DOHH2 (cell line): ENCODE measurements at regions not wholly inside any gene's neighbourhood (a gene's known extent, or its start where the extent isn't known, plus 50 kb on each side); places are given as distances from the start of the nearest gene placed in this dataset.

Experiments used
- H3F3A ChIP-seq: fragments of 200-600 bp; sonication (generic), shearing (Covaris generic); 2 replicates; pipeline ENCODE4 v1.6.0; 2016; ENCODE audit warnings: antibody characterized with exemption, mild to moderate bottlenecking; ENCODE audit not compliant: control insufficient read depth, insufficient read depth
- H3K27ac ChIP-seq: fragments of 200-600 bp; sonication (generic); 2 replicates; pipeline ENCODE4 v1.5.1; 2014; ENCODE audit warnings: low read depth, mild to moderate bottlenecking, low read length, moderate library complexity
- H3K27me3 ChIP-seq: fragments of 200-600 bp; sonication (generic); 2 replicates; pipeline ENCODE4 v1.6.1; 2014; ENCODE audit warnings: mild to moderate bottlenecking, low read length, mixed read lengths; ENCODE audit not compliant: control insufficient read depth
- H3K36me3 ChIP-seq: fragments of 200-600 bp; sonication (generic); 2 replicates; pipeline ENCODE4 v1.6.1; 2014; ENCODE audit warnings: mild to moderate bottlenecking, low read length, moderate library complexity, mixed read lengths; ENCODE audit not compliant: control insufficient read depth
- H3K4me1 ChIP-seq: fragments of 200-600 bp; sonication (generic); 2 replicates; pipeline ENCODE4 v1.6.1; 2014; ENCODE audit warnings: mild to moderate bottlenecking, low read length, mixed read lengths; ENCODE audit not compliant: control insufficient read depth
- H3K4me2 ChIP-seq: fragments of 200-600 bp; sonication (generic); 2 replicates; pipeline ENCODE4 v1.6.0; 2014; ENCODE audit warnings: mild to moderate bottlenecking, low read length, moderate library complexity
- H3K4me3 ChIP-seq: fragments of 200-600 bp; sonication (generic); 2 replicates; pipeline ENCODE4 v1.5.1; 2014; ENCODE audit warnings: mild to moderate bottlenecking, low read length, mixed read lengths
- H3K79me2 ChIP-seq: fragments of 200-600 bp; sonication (generic); 2 replicates; pipeline ENCODE4 v1.6.1; 2014; ENCODE audit warnings: mild to moderate bottlenecking, low read length, mixed read lengths; ENCODE audit not compliant: control insufficient read depth
- H3K9me2 ChIP-seq: fragments of 200-600 bp; sonication (generic); replicated peaks from 2 replicates; pipeline ENCODE4 v1.6.1; 2014; ENCODE audit warnings: mild to moderate bottlenecking, low read length, mixed read lengths; ENCODE audit not compliant: control insufficient read depth
- H3K9me3 ChIP-seq: fragments of 200-600 bp; sonication (generic); 2 replicates; pipeline ENCODE4 v1.6.1; 2014; ENCODE audit warnings: antibody characterized with exemption, low read length, mixed read lengths; ENCODE audit not compliant: control insufficient read depth, insufficient read depth
- H4K20me1 ChIP-seq: fragments of 200-600 bp; sonication (generic); 2 replicates; pipeline ENCODE4 v1.6.0; 2014; ENCODE audit warnings: low read depth, mild to moderate bottlenecking, antibody characterized with exemption, low read length, moderate library complexity; ENCODE audit not compliant: control insufficient read depth, insufficient read depth
- CTCF ChIP-seq: fragments of 200-600 bp; sonication (generic); IDR thresholded peaks from one replicate; pipeline ENCODE4 v1.5.1; 2014; ENCODE audit warnings: antibody characterized with exemption, mild to moderate bottlenecking, low read depth, low read length; ENCODE audit not compliant: poor library complexity, severe bottlenecking
- EZH2phosphoT487 ChIP-seq: fragments of 200-600 bp; sonication (generic); IDR thresholded peaks from 2 replicates; pipeline ENCODE4 v1.6.1; 2017; ENCODE audit warnings: borderline replicate concordance, mild to moderate bottlenecking, antibody characterized with exemption, low read length, moderate library complexity, mixed read lengths

GRCh38 chr1:208757846-208758245 lies 513.7 kb upstream of the PLXNA2 start:
- H3K9me3 ChIP-seq, result no peaks in the 10 kb centered on the region
- no peak overlapping the region for H3K27ac ChIP-seq
- no peaks in the 10 kb centered on the region for H4K20me1 ChIP-seq
- H3K4me3 ChIP-seq, result no peak overlapping the region
- H3K27me3 ChIP-seq, result no peaks in the 10 kb centered on the region
- H3F3A ChIP-seq, result no peaks in the 10 kb centered on the region
- H3K4me1 ChIP-seq, result no peaks in the 10 kb centered on the region
- H3K36me3 ChIP-seq, result no peaks in the 10 kb centered on the region
- TF ChIP-seq EZH2phosphoT487 (no peak), CTCF (no peak)
- no peak overlapping the region for H3K4me2 ChIP-seq
- no peaks in the 10 kb centered on the region for H3K9me2 ChIP-seq
- no peaks in the 10 kb centered on the region for H3K79me2 ChIP-seq

- no peaks in the 10 kb centered on the region for H3K4me1 ChIP-seq
- H3K9me2 ChIP-seq, result no peaks in the 10 kb centered on the region
- no peaks in the 10 kb centered on the region for H3K36me3 ChIP-seq
- no peak overlapping the region for H3K27ac ChIP-seq
- H3K27me3 ChIP-seq, result no peaks in the 10 kb centered on the region
- H3F3A ChIP-seq, result no peaks in the 10 kb centered on the region
- no peak overlapping the region for H3K4me2 ChIP-seq
- H3K4me3 ChIP-seq, result no peak overlapping the region
- H4K20me1 ChIP-seq, result no peaks in the 10 kb centered on the region
- H3K9me3 ChIP-seq, result no peaks in the 10 kb centered on the region
- TF ChIP-seq EZH2phosphoT487 (no peak), CTCF (no peak)
- H3K79me2 ChIP-seq, result no peaks in the 10 kb centered on the region
These were observed 515.1 kb upstream of the PLXNA2 start for GRCh38 chr1:208759255-208759654.

- no peaks in the 10 kb centered on the region for H3F3A ChIP-seq
- no peak for TF ChIP-seq EZH2phosphoT487
- no peak for TF ChIP-seq CTCF
- H3K27me3 ChIP-seq, result no peaks in the 10 kb centered on the region
- H3K9me2 ChIP-seq, result no peaks in the 10 kb centered on the region
- no peak overlapping the region for H3K27ac ChIP-seq
- no peaks in the 10 kb centered on the region for H4K20me1 ChIP-seq
- H3K9me3 ChIP-seq, result no peaks in the 10 kb centered on the region
- H3K4me1 ChIP-seq, result no peaks in the 10 kb centered on the region
- no peaks in the 10 kb centered on the region for H3K79me2 ChIP-seq
- no peaks in the 10 kb centered on the region for H3K36me3 ChIP-seq
- no peak overlapping the region for H3K4me2 ChIP-seq
- H3K4me3 ChIP-seq, result no peak overlapping the region
These were observed 519.8 kb upstream of the PLXNA2 start for GRCh38 chr1:208763971-208764370.

GRCh38 chr1:208766832-208767231 lies 522.6 kb upstream of the PLXNA2 start:
- H3K36me3 ChIP-seq, result no peaks in the 10 kb centered on the region
- H3K27me3 ChIP-seq, result no peaks in the 10 kb centered on the region
- H3K79me2 ChIP-seq, result no peaks in the 10 kb centered on the region
- H3F3A ChIP-seq, result no peaks in the 10 kb centered on the region
- no peaks in the 10 kb centered on the region for H3K4me1 ChIP-seq
- no peak overlapping the region for H3K27ac ChIP-seq
- no peak overlapping the region for H3K4me2 ChIP-seq
- TF ChIP-seq EZH2phosphoT487 (no peak), CTCF (no peak)
- no peak overlapping the region for H3K4me3 ChIP-seq
- H3K9me2 ChIP-seq, result no peaks in the 10 kb centered on the region
- H4K20me1 ChIP-seq, result no peaks in the 10 kb centered on the region
- no peaks in the 10 kb centered on the region for H3K9me3 ChIP-seq
